Cardiac fibroblast (primary cell): ENCODE measurements at regions not wholly inside any gene's neighbourhood (a gene's known extent, or its start where the extent isn't known, plus 50 kb on each side); places are given as distances from the start of the nearest gene placed in this dataset.

Source experiments
- DNase-seq, 2 donors: peaks; one replicate each; pipeline versions ENCODE4 v3.0.0 to v3.0.0-alpha.2; 2010; ENCODE audit warnings: low read depth in 2 of 2
- H3K4me3 ChIP-seq, 2 donors: replicated peaks in 1 of 2; 1 replicate in 1 of 2; 2 replicates in 1 of 2; pipeline ENCODE4 v1.5.1; 2011; ENCODE audit warnings: low read depth in 2 of 2, low read length in 2 of 2, mild to moderate bottlenecking in 2 of 2, moderate library complexity in 1 of 2
- TF ChIP-seq, protein P1 (sequence below): IDR thresholded peaks from one replicate; pipeline ENCODE4 v1.5.1; 2011; ENCODE audit warnings: low read depth, mild to moderate bottlenecking, low read length, inconsistent platforms

DNA sequence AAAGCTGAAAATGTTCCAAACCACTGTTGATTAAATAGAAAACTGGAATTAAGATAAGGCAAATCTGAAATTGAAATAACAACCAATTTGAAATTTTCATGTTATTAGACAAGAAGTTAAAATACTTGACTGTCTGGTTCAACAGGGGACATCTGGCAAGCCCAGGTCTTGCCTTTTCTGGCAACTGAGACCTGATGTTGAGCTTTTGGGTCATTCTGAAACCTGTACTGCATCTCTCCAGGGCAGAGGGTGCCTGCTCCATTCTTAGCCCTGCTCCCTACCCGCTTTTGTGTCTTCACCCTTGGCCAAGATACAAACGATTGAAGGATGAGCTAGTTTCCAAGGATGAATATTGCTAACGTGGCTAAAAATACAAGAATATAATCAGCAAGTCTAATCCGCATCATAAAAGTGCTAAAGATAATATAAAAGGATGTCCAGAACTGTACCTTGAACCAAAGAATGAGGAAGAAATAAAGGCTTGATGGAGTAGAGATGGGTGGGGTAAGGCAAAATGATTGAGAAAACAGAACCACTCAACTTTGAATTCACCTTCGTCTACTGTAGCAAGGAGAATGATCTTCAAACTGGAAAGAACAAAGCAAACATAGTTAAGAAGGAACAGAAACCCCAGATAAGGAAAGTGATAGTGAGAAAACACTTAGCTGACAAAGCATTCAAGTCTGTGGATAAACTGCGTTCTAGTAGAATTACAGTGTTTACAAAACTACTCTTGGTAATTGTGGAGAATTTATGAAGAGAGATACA, 109.8 kb upstream of the MAN1A1 start:
- no peak overlapping the region for H3K4me3 ChIP-seq
- TF ChIP-seq, protein P1, sequence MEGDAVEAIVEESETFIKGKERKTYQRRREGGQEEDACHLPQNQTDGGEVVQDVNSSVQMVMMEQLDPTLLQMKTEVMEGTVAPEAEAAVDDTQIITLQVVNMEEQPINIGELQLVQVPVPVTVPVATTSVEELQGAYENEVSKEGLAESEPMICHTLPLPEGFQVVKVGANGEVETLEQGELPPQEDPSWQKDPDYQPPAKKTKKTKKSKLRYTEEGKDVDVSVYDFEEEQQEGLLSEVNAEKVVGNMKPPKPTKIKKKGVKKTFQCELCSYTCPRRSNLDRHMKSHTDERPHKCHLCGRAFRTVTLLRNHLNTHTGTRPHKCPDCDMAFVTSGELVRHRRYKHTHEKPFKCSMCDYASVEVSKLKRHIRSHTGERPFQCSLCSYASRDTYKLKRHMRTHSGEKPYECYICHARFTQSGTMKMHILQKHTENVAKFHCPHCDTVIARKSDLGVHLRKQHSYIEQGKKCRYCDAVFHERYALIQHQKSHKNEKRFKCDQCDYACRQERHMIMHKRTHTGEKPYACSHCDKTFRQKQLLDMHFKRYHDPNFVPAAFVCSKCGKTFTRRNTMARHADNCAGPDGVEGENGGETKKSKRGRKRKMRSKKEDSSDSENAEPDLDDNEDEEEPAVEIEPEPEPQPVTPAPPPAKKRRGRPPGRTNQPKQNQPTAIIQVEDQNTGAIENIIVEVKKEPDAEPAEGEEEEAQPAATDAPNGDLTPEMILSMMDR: no peak
- no peak for DNase-seq

- no peak overlapping the region for H3K4me3 ChIP-seq
- peak; percentile 9 to 50 for DNase-seq
- TF ChIP-seq, protein P1: no peak
Measured at GRCh38 chr6:119454714-119455113, 105.2 kb upstream of the MAN1A1 start.

DNA sequence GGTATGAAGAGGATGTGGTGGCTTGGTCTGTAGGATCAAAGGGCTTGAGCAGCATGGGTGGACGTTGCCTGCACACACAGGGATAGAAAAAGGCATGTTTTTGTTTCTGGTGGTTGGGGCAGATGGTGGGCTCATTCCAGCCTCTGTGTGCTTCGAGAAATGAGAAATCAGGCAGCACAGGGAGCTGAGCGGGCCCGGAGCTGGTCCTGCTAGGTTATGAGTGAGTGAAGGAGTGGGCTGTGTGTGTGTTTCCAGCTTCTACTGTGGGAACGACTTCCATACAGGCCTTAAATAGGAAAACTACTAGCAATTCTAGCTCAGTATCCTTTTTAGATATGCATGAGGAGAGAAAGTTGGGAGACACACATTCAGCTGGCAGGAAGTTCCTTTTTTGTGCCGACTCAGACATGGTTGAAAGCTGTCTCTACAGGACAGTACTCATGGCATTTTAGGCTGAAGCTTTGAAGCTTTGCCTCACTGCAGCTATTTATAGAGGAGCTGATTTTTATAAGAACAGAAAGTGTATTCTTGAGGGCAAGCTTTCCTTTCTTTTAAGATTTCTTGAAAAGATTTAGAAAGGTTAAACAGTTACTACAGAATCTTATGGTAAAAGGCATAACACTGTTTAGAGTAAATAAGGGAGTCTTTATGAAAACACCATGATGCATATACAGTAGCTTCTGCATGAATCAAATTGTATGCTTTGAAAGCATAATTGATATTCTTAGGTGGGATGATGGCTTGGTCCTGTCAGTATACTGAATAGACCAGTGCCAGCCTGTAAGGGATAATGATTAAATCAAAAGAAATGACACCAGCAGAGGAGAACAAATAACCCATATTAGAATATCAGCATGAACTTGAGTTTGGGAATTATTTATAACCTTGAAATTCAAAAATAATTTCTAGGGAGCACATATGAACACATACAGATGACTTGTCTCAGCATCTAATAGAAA, 104.0 kb upstream of the MAN1A1 start:
- TF ChIP-seq, protein P1: no peak
- no peak overlapping the region for H3K4me3 ChIP-seq
- no peak for DNase-seq

DNA sequence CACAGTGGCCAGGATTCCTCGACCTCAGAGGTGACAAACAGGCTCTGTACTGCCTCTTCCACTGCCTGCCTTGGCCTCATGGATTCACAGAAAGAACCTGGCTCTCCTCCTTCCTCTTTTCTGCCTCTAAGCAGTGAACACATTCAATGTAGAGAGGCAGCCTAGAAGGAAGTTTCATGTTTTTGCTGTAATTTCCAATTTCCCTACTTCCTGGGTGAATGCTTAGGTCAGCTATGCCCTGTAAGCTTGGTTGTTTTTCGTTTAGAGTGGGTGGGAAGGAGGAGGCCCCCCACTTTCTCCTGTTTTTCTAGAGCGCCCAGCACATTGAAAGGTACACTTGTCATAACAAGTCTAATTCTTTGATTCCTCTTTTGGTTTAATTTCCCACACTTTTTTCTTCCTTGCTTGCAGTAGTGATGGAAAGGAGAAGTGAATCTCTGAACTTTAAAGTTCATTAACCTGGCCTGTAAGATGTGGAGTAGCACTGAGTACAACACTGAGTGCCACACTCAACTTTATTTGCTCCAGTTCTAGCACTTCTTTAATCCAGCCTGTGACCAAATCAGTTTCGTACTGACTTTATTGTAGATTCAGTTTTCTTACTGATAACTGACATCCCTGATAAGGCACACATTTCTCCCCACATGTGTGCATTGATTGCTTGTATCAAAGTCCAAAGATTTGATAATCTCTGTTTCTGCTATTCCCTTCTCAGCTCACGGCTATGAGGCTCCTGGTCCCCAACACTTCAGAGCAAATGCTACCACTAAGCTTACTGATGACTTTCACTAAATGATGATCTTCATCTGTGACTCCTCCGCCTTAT, 100.0 kb upstream of the MAN1A1 start:
- DNase-seq: no peak
- H3K4me3 ChIP-seq: no peak overlapping the region
- TF ChIP-seq, protein P1: no peak

- no peak overlapping the region for H3K4me3 ChIP-seq
- no peak for DNase-seq
- TF ChIP-seq, protein P1: no peak
Measured at GRCh38 chr6:119447921-119448320, 98.4 kb upstream of the MAN1A1 start.

- H3K4me3 ChIP-seq: no peak overlapping the region
- TF ChIP-seq, protein P1: no peak
- peak; percentile 79 to 95 for DNase-seq
Measured at GRCh38 chr6:119446609-119447008, 97.0 kb upstream of the MAN1A1 start.
